ENCODE measurements at regions not wholly inside any gene's neighbourhood (a gene's known extent, or its start where the extent isn't known, plus 50 kb on each side); places are given as distances from the start of the nearest gene placed in this dataset.

GRCh38 chr2:196372811-196373664 lies 201.7 kb upstream of the STK17B start:
- Histone ChIP-seq H3K4me1 (ENCODE audit: control insufficient read depth, low read length) (no peaks in the 10 kb centered on the region), H3K27ac (ENCODE audit: low read depth, low read length) (no peak overlapping the region), H3K9me3 (ENCODE audit: control insufficient read depth, insufficient read depth, low read length) (no peaks in the 10 kb centered on the region), H3K4me2 (ENCODE audit: low read length) (no peak overlapping the region), H3K9me2 (replicated peaks; ENCODE audit: control insufficient read depth, low read length) (no peaks in the 10 kb centered on the region), H3K36me3 (ENCODE audit: control insufficient read depth, low read length) (no peaks in the 10 kb centered on the region), H3K79me2 (ENCODE audit: control insufficient read depth, low read length) (no peaks in the 10 kb centered on the region), H3K4me3 (ENCODE audit: low read length) (no peak overlapping the region), H3F3A (ENCODE audit: control insufficient read depth, insufficient read depth) (no peaks in the 10 kb centered on the region), H3K27me3 (ENCODE audit: control insufficient read depth, low read length) (no peaks in the 10 kb centered on the region; the same call in 1 of the 2 replicates), H4K20me1 (ENCODE audit: control insufficient read depth, insufficient read depth, low read depth, low read length) (no peaks in the 10 kb centered on the region)
- TF ChIP-seq EZH2phosphoT487 (IDR thresholded peaks at IDR 0.05; ENCODE audit: borderline replicate concordance, low read length), result no peak
- TF ChIP-seq, protein P1, sequence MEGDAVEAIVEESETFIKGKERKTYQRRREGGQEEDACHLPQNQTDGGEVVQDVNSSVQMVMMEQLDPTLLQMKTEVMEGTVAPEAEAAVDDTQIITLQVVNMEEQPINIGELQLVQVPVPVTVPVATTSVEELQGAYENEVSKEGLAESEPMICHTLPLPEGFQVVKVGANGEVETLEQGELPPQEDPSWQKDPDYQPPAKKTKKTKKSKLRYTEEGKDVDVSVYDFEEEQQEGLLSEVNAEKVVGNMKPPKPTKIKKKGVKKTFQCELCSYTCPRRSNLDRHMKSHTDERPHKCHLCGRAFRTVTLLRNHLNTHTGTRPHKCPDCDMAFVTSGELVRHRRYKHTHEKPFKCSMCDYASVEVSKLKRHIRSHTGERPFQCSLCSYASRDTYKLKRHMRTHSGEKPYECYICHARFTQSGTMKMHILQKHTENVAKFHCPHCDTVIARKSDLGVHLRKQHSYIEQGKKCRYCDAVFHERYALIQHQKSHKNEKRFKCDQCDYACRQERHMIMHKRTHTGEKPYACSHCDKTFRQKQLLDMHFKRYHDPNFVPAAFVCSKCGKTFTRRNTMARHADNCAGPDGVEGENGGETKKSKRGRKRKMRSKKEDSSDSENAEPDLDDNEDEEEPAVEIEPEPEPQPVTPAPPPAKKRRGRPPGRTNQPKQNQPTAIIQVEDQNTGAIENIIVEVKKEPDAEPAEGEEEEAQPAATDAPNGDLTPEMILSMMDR (IDR thresholded peaks at IDR 0.05; ENCODE audit: low read depth, low read length, poor library complexity, severe bottlenecking), result no peak

DNA sequence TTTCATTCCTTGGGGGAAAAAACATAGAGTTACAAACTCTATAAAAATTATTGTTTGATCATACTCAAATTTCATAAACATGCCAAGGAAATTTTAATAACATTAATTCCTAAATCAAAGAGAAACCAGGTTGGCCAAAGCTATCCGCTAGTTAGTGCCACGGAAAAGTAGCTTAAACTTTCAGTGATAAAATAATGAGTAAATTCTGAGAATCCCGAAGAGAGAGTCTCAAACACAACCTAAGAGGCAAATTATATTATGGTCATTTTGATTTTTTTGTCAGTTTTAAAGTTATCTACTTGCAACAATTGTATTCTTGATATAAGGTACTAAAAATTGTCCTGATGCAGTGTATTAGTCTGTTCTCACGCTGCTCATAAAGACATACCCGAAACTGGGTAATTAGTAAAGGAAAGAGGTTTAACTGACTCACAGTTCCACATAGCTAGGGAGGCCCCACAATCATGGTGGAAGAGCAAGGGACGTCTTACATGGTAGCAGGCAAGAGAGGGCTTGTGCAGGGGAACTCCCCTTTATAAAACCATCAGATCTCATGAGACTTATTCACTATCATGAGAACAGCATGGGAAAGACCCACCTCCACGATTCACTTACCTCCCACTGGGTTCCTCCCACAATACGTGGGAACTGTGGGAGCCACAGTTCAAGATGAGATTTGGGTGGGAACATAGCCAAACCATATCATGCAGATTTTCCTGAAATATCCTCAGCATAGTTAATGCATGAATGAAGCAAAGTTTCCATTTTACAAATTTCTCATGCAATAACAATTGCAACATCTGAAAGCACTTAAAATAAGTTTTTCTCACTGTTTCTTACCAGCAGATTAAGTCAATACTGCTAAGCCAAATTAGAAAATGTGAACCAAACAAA lies 205.9 kb upstream of the STK17B start:
- Histone ChIP-seq H4K20me1 (ENCODE audit: control insufficient read depth, insufficient read depth, low read depth, low read length) (no peaks in the 10 kb centered on the region), H3K27ac (ENCODE audit: low read depth, low read length) (no peak overlapping the region), H3K4me3 (ENCODE audit: low read length) (no peak overlapping the region), H3F3A (ENCODE audit: control insufficient read depth, insufficient read depth) (no peaks in the 10 kb centered on the region), H3K27me3 (ENCODE audit: control insufficient read depth, low read length) (peaks cover 3% of the 10 kb centered on the region), H3K4me1 (ENCODE audit: control insufficient read depth, low read length) (peaks cover under 1% of the 10 kb centered on the region; the same call in 1 of the 2 replicates), H3K4me2 (ENCODE audit: low read length) (no peak overlapping the region), H3K36me3 (ENCODE audit: control insufficient read depth, low read length) (no peaks in the 10 kb centered on the region), H3K9me2 (replicated peaks; ENCODE audit: control insufficient read depth, low read length) (no peaks in the 10 kb centered on the region), H3K9me3 (ENCODE audit: control insufficient read depth, insufficient read depth, low read length) (no peaks in the 10 kb centered on the region), H3K79me2 (ENCODE audit: control insufficient read depth, low read length) (no peaks in the 10 kb centered on the region)
- no peak for TF ChIP-seq EZH2phosphoT487 (IDR thresholded peaks at IDR 0.05; ENCODE audit: borderline replicate concordance, low read length)
- TF ChIP-seq, protein P1 (IDR thresholded peaks at IDR 0.05; ENCODE audit: low read depth, low read length, poor library complexity, severe bottlenecking), result no peak

GRCh38 chr2:196379600-196379999 lies 208.2 kb upstream of the STK17B start:
- H3K4me1 ChIP-seq (ENCODE audit: control insufficient read depth, low read length), result peaks cover 7% of the 10 kb centered on the region
- H3K27me3 ChIP-seq (ENCODE audit: control insufficient read depth, low read length), result peaks cover 3% of the 10 kb centered on the region
- no peaks in the 10 kb centered on the region for H3K36me3 ChIP-seq (ENCODE audit: control insufficient read depth, low read length)
- no peaks in the 10 kb centered on the region for H3F3A ChIP-seq (ENCODE audit: control insufficient read depth, insufficient read depth)
- no peak for TF ChIP-seq EZH2phosphoT487 (IDR thresholded peaks at IDR 0.05; ENCODE audit: borderline replicate concordance, low read length)
- TF ChIP-seq, protein P1 (IDR thresholded peaks at IDR 0.05; ENCODE audit: low read depth, low read length, poor library complexity, severe bottlenecking), result no peak
- no peaks in the 10 kb centered on the region for H4K20me1 ChIP-seq (ENCODE audit: control insufficient read depth, insufficient read depth, low read depth, low read length)
- no peaks in the 10 kb centered on the region for H3K9me3 ChIP-seq (ENCODE audit: control insufficient read depth, insufficient read depth, low read length)
- no peaks in the 10 kb centered on the region for H3K79me2 ChIP-seq (ENCODE audit: control insufficient read depth, low read length)
- no peaks in the 10 kb centered on the region for H3K9me2 ChIP-seq (replicated peaks; ENCODE audit: control insufficient read depth, low read length)
- no peak overlapping the region for H3K27ac ChIP-seq (ENCODE audit: low read depth, low read length)
- no peak overlapping the region for H3K4me2 ChIP-seq (ENCODE audit: low read length)
- H3K4me3 ChIP-seq (ENCODE audit: low read length), result no peak overlapping the region

Data from DOHH2 (cell line).